Ishikawa (cell line): ENCODE measurements at regions not wholly inside any gene's neighbourhood (a gene's known extent, or its start where the extent isn't known, plus 50 kb on each side); places are given as distances from the start of the nearest gene placed in this dataset.

ENCODE experiments used
- CEBPB ChIP-seq: IDR thresholded peaks from 2 replicates; pipeline ENCODE4 v1.6.1; 2012
- EP300 ChIP-seq: IDR thresholded peaks from 2 replicates; pipeline ENCODE4 v1.6.1; 2012; ENCODE audit warnings: borderline replicate concordance
- FOXM1 ChIP-seq: IDR thresholded peaks from 2 replicates; pipeline ENCODE4 v1.6.1; 2012; ENCODE audit warnings: low read depth, borderline replicate concordance
- MAX ChIP-seq: IDR thresholded peaks from 2 replicates; pipeline ENCODE4 v1.6.1; 2012
- NFIC ChIP-seq: IDR thresholded peaks from 2 replicates; pipeline ENCODE4 v1.6.1; 2012
- RAD21 ChIP-seq: IDR thresholded peaks from 2 replicates; pipeline ENCODE4 v1.6.1; 2012; ENCODE audit warnings: low read depth
- REST ChIP-seq: IDR thresholded peaks from 2 replicates; pipeline ENCODE4 v1.6.1; 2012; ENCODE audit warnings: low read depth, mild to moderate bottlenecking
- TAF1 ChIP-seq: IDR thresholded peaks from 2 replicates; pipeline ENCODE4 v1.6.1; 2012; ENCODE audit warnings: low read depth, mild to moderate bottlenecking
- TCF12 ChIP-seq: IDR thresholded peaks from 2 replicates; pipeline ENCODE4 v1.6.1; 2012; ENCODE audit warnings: low read depth
- TEAD4 ChIP-seq: IDR thresholded peaks from 2 replicates; pipeline ENCODE4 v1.6.1; 2012
- USF1 ChIP-seq: IDR thresholded peaks from 2 replicates; pipeline ENCODE4 v1.6.1; 2012
- YY1 ChIP-seq: IDR thresholded peaks from 2 replicates; pipeline ENCODE4 v1.6.1; 2012; ENCODE audit warnings: low read depth

GRCh38 chr11:109059402-109059801 lies 362.6 kb upstream of the C11orf87 start:
- no peak for TF ChIP-seq USF1
- TF ChIP-seq REST, result no peak
- TF ChIP-seq TAF1, result no peak
- TF ChIP-seq EP300, result no peak
- no peak for TF ChIP-seq RAD21
- TF ChIP-seq MAX, result no peak
- TF ChIP-seq CEBPB, result no peak
- no peak for TF ChIP-seq FOXM1
- no peak for TF ChIP-seq YY1
- TF ChIP-seq TCF12, result no peak
- no peak for TF ChIP-seq TEAD4
- TF ChIP-seq NFIC, result no peak
